Astrocyte (in vitro differentiated cells and primary cell): ENCODE measurements at regions not wholly inside any gene's neighbourhood (a gene's known extent, or its start where the extent isn't known, plus 50 kb on each side); places are given as distances from the start of the nearest gene placed in this dataset.
"Not testable (repeated sequence)": the region's sequence is repeated elsewhere in the genome, so short reads cannot be mapped to it uniquely, and the experiment has no call there.

Experiments used
- CTCF ChIP-seq: IDR thresholded peaks from 2 replicates; pipeline ENCODE4 v1.5.1; 2011; ENCODE audit warnings: low read depth, mild to moderate bottlenecking, inconsistent platforms, low read length, moderate library complexity; ENCODE audit not compliant: insufficient read depth
- EZH2 ChIP-seq: IDR thresholded peaks from 2 replicates; pipeline ENCODE4 v1.6.1; 2012; ENCODE audit warnings: mild to moderate bottlenecking, low read length, inconsistent platforms; ENCODE audit not compliant: insufficient read depth

- TF ChIP-seq CTCF, EZH2: not testable (repeated sequence)
Measured at GRCh38 chr9:62803099-62803498, 1613.3 kb downstream of the SPATA31A7 start.
